ENCODE measurements at regions not wholly inside any gene's neighbourhood (a gene's known extent, or its start where the extent isn't known, plus 50 kb on each side); places are given as distances from the start of the nearest gene placed in this dataset.
"Not testable (repeated sequence)": the region's sequence is repeated elsewhere in the genome, so short reads cannot be mapped to it uniquely, and the experiment has no call there.

- DNase-seq (ENCODE audit: insufficient read length, low spot score) (no peak), FAIRE-seq (no peak)
- TF ChIP-seq CTCF (IDR thresholded peaks at IDR 0.05; ENCODE audit: insufficient read depth, missing control alignments): no peak
These were observed 463.4 kb upstream of the TMEM132C start for GRCh38 chr12:127803545-127803944.

- FAIRE-seq (no peak), DNase-seq (ENCODE audit: insufficient read length, low spot score) (no peak)
- no peak for TF ChIP-seq CTCF (IDR thresholded peaks at IDR 0.05; ENCODE audit: insufficient read depth, missing control alignments)
These were observed 457.7 kb upstream of the TMEM132C start for GRCh38 chr12:127809275-127809674.

GRCh38 chr12:127810041-127810440 lies 456.9 kb upstream of the TMEM132C start:
- DNase-seq (ENCODE audit: insufficient read length, low spot score) (no peak), FAIRE-seq (no peak)
- no peak for TF ChIP-seq CTCF (IDR thresholded peaks at IDR 0.05; ENCODE audit: insufficient read depth, missing control alignments)

- DNase-seq (ENCODE audit: insufficient read length, low spot score); FAIRE-seq: not testable (repeated sequence)
These were observed 456.5 kb upstream of the TMEM132C start for GRCh38 chr12:127810459-127810858.

- TF ChIP-seq CTCF (IDR thresholded peaks at IDR 0.05; ENCODE audit: insufficient read depth, missing control alignments): no peak
- FAIRE-seq: no peak
- DNase-seq (ENCODE audit: insufficient read length, low spot score): no peak
These were observed 455.0 kb upstream of the TMEM132C start for GRCh38 chr12:127811988-127812387.

- FAIRE-seq (no peak), DNase-seq (ENCODE audit: insufficient read length, low spot score) (no peak)
- TF ChIP-seq CTCF (IDR thresholded peaks at IDR 0.05; ENCODE audit: insufficient read depth, missing control alignments): no peak
These were observed 453.8 kb upstream of the TMEM132C start for GRCh38 chr12:127813147-127813546.

GRCh38 chr12:127819056-127819455 lies 447.9 kb upstream of the TMEM132C start:
- FAIRE-seq (no peak), DNase-seq (ENCODE audit: insufficient read length, low spot score) (no peak)
- TF ChIP-seq CTCF (IDR thresholded peaks at IDR 0.05; ENCODE audit: insufficient read depth, missing control alignments): no peak

- DNase-seq (ENCODE audit: insufficient read length, low spot score) (no peak), FAIRE-seq (no peak)
- no peak for TF ChIP-seq CTCF (IDR thresholded peaks at IDR 0.05; ENCODE audit: insufficient read depth, missing control alignments)
These were observed 446.7 kb upstream of the TMEM132C start for GRCh38 chr12:127820271-127820670.
